ENCODE measurements at regions not wholly inside any gene's neighbourhood (a gene's known extent, or its start where the extent isn't known, plus 50 kb on each side); places are given as distances from the start of the nearest gene placed in this dataset.
"Not testable (repeated sequence)": the region's sequence is repeated elsewhere in the genome, so short reads cannot be mapped to it uniquely, and the experiment has no call there.

- no peak for DNase-seq
These were observed 1588.0 kb downstream of the SLITRK1 start for GRCh38 chr13:82294226-82294625.

DNA sequence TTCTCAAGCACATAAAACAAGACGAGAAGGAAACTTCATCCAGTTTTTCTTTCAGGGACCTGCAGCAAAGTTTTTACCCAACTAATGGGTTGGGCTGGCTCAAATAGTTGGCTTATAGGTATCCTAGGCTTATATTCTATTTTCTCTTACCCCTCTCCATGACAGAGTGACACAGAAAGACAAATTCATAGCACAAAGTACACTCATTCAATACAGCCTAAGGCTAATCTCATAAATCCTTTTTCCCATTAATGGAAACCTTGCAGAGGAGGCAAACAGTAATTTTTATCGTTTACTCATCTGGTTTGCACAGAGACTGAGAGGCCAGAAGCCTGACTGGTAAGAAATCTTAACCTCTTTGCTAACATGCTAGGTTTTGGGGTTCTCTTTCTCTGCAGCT lies 1589.9 kb downstream of the SLITRK1 start:
- no peak for DNase-seq

DNA sequence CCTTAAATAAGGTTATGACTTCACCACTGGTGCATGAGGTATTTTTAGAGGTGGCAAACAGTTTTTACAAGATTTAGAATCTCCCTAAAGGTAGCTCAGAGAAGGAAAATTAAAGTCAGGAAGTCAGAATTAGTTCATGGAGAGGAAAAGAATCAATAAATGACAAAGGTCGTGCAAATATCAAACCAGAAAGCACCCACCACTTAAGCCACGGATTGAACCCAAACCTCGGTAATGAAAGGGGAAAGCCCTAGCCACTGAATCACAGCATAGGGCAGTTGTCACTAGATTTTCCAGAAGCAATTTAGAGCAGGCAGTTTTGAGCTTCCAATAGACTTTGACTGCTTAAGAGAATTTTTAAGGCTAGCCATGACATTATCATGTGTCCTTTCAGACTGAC lies 1590.4 kb downstream of the SLITRK1 start:
- no peak for DNase-seq

GRCh38 chr13:82275644-82276043 lies 1606.6 kb downstream of the SLITRK1 start:
- DNase-seq = no peak

- DNase-seq = no peak
These were observed 1623.0 kb downstream of the SLITRK1 start for GRCh38 chr13:82259284-82259683.

DNA sequence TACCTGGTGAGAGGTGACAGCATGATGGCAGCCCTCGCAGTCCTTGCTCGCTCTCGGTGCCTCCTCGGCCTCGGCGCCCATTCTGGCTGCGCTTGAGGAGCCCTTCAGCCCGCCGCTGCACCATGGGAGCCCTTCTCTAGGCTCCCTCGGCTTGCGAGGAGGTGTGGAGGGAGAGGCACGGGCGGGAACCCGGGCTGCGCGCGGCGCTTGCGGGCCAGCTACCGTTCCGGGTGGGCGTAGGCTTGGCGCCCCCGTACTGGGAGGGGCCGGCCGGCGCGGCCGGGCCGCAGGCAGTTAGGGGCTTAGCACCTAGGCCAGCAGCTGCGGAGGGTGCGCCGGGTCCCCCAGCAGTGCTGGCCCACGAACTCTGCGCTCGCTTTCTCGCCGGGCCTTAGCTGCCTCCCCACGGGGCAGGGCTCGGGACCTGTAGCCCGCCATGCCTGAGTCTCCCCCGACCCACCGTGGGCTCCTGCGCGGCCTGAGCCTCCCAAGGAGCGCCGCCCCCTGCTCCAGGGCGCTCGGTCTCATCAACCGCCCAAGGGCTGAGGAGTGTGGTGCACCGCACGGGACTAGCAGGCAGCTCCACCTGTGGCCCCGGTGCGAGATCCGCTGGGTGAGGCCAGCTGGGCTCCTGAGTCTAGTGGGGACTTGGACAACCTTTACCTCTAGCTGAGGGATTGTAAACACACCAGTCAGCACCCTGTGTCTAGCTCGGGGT lies 1624.3 kb downstream of the SLITRK1 start:
- DNase-seq = no peak

GRCh38 chr13:82248762-82249161 lies 1633.5 kb downstream of the SLITRK1 start:
- DNase-seq = no peak

- DNase-seq = no peak
These were observed 1636.4 kb downstream of the SLITRK1 start for GRCh38 chr13:82245860-82246259.

DNA sequence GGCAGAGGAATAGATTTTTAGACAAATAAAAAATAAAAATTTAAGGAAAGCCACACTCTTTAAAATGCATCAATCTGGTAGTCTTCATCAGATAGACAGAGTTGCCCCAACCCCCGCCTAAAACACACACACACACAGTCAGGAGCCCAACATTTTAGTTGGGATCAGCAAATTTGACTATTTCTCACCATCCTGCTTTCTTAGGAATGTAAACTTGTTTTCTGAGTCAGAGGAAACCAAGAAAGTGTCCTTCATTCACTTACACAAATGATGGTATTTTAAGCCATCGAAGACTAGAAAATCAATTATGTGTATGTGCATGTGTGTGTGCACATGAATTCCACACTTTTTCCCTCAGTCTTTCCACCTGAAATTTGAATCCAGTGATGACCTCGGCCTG lies 1657.5 kb downstream of the SLITRK1 start:
- no peak for DNase-seq

DNA sequence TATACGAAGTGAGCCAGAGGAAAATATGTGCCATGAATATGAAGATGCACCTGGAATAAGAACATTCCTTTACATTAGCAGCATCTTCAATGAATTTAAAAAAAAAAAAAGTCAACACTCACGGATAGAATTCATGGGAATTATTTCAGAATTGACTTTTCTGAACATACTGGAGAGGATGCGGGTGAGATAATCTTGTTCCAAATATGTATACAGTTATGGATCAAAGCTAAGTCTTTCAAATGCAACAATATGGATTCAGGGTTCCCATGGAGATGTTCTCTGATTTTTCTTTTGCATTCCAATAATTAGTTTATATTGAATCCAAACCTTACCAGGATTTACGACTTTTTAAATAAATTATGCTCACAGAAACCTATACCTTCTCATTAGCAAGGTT lies 1660.7 kb downstream of the SLITRK1 start:
- DNase-seq = no peak

DNA sequence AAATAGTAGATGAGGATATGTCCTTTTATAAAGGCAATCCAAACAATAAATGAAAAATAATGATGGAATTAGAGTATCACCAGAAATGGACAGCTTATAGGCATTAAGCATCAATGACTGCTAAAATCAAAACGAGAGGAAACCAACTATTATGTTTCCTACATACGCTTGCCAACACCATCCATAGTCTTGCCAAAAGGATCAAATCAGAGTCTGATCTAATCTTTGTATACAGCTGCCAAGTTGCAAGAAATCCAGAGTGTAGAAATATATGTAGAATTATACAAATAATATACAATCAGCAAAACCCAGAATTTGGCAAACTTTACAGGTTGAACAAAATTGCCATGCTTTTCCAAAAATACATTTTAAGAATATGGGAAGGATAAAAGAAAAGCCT lies 1661.6 kb downstream of the SLITRK1 start:
- no peak for DNase-seq

DNA sequence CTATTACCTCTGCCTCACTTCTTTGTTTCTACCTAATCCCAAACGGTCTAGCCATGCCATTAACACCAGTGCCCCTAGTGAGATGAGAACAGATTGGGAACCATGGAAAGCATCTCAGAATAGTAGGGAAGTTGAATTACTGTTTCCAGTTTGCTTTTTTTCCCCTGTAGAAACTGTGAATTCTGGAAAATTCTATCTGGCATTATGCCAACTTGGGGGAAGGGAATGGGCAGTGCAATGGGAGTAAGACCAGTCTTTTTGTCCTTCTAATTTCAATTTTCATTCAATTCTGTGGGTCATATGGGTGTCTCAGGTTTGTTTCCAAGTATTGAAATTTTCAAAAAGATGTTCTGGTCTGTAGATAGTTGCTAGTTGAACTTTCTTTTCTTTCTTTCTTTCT lies 1666.1 kb downstream of the SLITRK1 start:
- DNase-seq = no peak

DNA sequence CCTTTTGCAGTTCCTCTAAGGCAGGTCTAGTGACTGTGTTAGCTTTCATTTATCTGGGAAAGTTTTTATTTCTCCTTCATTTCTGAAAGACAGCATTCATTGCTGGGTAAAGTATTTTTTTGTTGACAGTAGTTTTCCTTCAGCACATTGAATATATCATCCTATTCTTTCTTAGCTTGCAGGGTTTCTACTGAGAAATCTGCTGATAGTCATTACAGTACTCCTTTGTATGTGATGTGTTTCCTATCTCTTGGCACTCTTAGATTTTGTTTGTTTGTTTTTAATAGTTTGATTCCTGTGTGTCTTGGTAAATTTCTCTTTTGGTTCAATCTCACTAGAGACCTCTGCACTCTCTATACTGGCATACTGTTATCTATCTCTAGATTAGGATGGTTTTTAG lies 1667.9 kb downstream of the SLITRK1 start:
- no peak for DNase-seq

DNA sequence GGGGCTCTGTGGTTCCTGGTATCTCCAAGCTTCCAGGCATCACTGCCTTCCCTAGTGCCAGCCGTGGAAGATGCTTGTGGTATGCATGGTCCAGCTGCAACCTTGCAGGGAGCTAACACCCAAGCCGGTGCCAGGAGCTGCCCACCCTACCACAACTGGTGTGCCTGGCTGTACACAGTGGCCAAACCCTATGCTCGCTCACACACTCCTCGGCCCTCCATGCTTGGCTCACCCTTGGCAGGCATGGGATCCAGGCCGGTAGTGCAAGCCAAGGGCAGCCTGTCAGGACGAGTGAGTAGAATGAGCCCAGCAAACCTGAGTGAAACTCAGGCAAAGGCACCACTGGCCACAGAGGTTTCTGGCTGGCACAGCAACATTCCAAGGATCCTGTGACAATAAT lies 1676.0 kb downstream of the SLITRK1 start:
- DNase-seq = no peak

DNA sequence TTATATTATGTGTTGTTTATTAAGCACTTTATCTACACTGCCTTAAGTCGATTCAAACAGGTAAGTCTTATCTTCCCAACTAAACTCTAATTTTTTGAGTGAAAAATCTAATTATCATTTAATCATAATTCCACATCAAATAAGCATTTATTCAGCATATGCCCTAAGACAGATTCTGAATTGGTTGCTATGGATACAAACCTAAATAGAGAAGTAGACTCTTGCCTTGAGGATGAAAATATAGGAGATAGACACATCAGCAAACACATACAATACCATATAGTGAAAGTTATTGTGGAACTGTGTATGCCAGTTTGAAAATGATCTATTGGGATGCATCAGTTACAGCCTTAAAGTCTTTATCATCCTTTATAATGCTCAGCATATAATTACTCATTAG lies 1679.9 kb downstream of the SLITRK1 start:
- DNase-seq = no peak

DNA sequence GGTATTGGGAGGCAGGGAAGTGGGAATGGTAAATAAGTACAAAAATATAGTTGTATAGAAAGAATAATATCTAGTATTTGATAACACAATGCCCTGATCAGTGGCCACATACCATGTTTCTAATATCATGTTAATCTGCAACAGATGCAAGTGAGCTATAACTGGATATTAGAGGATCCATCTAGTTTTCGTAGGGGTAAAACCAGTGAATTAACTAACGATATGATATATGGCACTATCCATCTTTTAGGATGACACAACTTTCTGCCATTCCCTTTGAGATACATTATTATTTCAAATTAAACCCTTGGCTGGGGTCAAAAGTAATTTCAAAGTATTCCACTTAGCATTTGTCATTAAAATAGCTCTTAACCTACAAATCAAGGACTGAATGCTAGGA lies 1686.2 kb downstream of the SLITRK1 start:
- no peak for DNase-seq

GRCh38 chr13:82187227-82187626 lies 1695.0 kb downstream of the SLITRK1 start:
- DNase-seq = no peak

DNA sequence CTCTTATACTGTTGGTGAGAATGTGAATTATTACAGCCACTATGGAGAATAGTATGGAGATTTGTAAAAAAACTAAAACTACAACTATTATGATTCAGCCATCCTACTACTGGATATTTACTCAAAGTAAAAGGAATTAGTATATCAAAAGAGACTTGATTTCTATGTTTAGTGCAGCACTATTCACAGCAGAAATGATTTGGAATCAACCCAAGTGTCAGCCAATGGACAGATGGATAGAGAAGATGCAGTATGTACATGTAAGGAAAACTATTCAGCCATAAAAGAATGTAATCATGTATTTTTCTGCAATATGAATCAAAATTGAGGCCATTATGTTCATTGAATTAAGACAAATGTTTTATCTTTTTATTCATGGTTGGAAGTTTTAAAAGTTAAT lies 1705.5 kb downstream of the SLITRK1 start:
- no peak for DNase-seq

DNA sequence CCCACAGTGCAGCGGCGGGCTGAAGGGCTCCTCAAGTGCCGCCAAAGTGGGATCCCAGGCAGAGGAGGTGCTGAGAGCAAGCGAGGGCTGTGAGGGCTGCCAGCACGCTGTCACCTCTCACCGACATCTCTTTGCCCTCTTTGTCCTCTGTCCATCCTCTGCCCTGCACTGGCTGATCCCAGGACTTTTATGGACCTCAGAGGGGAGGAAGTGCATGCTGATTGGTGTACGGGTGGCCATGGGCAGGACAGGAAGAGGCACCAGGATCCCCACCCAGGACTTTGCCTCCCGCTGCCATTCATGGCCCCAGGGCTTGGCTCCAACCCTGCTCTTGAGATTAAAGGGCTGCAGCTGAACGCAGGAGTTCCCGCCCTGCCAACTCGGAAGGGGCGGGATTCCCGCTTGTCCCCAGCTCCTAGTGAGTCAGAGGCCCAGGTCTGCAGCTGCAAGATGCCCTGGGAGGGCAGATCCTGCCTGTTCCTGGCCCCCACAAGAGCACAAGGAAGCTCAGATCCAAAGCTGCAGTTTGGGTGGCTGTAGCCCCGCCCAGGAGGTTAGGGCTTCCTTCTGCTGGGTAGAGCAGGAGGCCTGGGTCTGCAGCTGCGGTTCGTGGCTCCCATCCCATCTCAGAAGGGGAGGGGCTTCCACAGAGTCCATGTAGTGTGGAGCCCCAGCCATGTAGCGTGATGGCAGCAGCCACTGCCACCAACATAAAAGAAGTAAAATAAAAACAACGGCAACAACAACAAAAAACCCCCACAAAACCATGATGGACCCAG lies 1716.7 kb downstream of the SLITRK1 start:
- no peak for DNase-seq

GRCh38 chr13:82164780-82165395 lies 1717.4 kb downstream of the SLITRK1 start:
- DNase-seq = not testable (repeated sequence)

DNA sequence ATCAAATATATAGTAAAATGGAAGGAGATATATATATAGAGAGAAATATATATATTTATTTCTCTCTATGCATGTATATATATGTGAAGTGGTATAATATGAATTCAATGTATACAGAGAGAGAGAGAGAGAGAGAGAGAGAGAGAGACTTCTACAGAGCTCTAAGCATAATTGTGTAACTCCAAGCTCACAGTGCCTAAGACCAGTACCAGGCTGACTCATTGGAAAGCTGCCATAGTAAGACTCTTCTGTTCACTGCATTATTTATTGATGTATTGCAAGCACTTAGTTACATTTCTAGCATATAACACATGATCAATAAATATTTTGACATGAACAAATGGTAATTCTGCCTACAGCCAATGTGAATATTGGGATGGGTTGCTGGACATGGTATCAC lies 1734.7 kb downstream of the SLITRK1 start:
- no peak for DNase-seq

DNA sequence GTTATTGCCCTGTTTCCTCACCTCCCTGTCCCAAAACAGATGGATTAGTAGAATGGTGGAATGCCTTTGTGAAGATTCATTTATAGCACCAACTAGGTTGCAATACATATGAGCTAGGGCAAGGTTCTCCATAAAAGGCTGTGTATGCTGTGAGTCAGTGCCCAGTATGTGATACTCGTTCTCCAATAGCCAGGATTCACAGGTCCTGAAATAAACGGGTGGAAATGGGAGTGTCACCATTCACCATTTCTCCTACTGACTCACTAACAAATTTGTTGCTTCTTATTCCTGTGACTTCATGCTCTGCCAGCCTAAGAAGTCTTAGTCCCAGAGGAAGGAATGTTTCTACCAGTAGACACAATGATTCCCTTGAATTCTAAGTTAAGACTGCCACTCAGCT lies 1745.4 kb downstream of the SLITRK1 start:
- no peak for DNase-seq

DNA sequence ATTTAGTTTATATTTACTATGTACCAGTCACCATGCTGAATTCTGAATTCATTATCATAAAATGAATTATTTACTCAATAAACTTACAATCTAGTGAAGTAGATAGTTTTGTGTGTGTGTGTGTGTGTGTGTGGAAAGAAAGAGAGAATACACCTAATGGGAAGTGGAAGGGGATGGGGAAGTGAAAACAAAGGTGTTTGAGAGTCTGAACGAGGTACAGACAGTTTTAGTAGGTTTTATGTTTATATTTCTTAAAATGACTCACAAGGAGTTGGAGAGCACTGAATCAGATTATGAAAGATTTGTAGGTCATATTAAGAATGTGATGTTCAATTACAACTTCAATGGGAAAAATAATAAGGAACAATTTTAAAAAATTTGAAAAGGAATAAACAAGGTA lies 1753.0 kb downstream of the SLITRK1 start:
- DNase-seq = no peak

GRCh38 chr13:82118589-82118988 lies 1763.7 kb downstream of the SLITRK1 start:
- DNase-seq = no peak

Measured in retina (tissue), 1 donor.